HG03139 (cell line): ENCODE measurements at regions not wholly inside any gene's neighbourhood (a gene's known extent, or its start where the extent isn't known, plus 50 kb on each side); places are given as distances from the start of the nearest gene placed in this dataset.
"Not testable (repeated sequence)": the region's sequence is repeated elsewhere in the genome, so short reads cannot be mapped to it uniquely, and the experiment has no call there.

Experiments
- ATAC-seq: cut with Tn5 transposase; IDR thresholded peaks from one replicate; pipeline ENCODE4 v1.9.1; 2021; ENCODE audit not compliant: unreplicated experiment

DNA sequence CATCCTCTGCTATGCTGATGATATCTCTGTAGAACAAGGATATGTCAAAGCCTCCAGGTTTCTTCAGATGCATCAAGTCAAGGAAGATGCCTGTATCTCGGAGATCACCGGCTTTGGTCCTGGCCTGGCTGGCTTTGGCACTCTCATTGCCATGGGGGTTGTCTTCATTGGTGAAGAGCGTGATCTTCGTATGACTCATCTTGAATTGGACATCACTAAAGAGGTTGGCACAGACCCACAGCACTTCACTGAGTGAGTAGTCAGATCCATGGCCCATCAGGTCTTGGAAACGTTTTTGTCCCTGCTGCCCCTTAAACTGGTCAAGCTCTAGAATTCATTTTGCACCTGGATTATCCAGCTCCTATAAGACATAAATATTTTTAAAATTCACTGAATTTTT is 130.9 kb upstream of the MAMLD1 start:
- ATAC-seq = not testable (repeated sequence)

DNA sequence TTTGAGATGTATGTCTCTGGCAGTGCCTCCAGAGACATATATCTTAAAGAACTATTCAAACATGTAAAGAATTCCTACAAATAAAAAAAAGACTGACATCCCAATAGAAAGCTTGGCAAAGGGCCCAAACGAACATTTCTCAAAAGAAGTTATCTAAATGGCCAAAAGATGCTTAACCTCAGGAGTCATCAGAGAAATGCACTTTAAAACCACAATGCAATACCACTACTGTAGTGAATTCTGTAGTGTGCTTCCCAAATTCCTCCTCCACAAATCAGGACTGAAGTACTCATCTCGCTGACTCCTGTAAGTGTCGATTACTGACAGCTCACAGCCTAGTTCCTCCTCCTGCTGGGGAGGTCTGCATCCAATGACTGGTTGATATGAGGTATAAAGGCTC is 129.0 kb upstream of the MAMLD1 start:
- ATAC-seq = no peak

DNA sequence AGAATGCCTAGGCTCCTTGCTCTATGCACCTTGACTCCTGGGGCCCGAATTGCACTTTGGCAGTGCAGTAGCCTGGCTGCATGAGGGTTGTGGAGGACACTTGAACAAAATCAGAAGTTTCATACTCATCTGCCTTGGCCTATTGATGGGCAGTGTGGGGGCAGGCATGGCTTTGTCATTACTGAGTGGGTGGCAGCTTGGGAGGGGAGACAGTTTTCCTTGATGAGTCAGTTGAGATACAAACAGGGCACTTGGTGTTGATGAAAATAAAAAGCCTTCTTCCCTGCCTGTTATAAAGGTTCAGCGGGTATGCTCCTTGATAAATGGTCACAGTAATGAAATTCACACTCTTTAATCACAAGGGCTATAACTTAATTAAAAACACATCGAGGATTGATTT is 126.8 kb upstream of the MAMLD1 start:
- ATAC-seq = no peak

DNA sequence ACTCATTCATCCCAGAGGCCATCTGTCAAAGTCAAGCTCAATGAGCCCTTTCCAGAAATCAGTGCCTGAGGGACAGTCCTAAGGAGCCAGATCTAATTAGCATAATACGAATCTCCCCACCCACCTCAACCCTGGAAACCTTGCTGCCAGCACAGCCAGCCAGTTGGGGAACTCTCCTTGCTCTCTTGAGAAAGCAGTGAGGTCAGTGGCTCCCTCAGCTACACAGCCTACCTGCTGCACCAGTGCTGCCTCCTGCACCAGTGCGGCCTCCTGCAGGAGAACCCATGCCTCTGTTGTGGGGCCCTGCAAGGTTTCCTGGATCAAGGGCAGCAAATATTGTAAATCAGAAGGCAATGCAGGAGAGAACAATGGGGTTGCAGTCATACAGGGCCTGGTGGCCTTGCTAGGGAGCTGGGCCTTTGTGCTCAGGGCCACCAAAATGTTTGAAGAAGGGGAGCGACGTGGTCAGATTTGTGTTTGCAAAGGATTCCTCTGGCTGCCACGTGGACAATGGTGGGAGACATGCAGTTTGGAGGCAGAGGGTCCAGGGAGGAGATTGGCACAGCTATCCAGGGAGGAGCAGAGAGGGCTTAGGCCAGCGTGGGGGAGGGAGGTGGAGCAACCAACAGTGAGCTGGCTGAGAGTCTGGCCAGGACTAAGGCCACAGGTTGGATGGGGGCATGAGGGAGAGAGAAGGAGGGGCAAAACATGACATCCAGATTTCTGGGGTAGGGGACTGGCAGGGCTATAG is 124.3 kb upstream of the MAMLD1 start:
- no peak for ATAC-seq

DNA sequence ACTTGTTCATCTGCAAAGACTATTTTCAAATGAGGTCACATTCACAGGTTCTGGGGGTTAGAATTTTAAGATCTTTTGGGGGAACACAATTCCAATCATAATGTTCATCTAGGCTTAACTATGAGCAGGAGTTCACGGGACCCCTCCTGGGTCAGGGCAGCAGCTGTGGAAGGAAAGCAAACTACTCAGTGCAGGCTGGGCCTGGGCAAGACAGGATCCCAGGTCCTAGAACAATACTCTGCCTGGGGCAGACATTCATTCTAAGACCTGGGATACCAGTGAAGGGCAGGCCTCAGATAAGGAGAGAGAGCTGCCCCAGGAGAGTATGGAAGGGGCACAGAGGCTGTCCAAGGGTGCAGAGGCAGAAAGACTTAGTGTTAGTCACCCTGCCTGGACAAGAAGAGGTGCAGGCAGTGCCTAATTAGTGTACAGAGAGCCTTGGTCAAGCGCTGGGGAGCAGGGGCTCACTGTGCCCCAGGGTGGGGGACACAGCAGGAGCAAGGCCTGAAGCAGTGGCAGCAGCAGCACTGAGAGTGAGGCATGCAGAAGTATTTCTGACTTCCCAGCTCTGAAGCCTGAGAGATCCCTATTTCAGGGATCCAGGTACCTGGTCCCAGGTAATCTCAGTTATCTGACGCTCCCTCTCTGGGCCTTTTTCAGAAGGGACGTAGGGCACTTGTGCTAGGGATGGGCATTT is 123.0 kb upstream of the MAMLD1 start:
- ATAC-seq = no peak

DNA sequence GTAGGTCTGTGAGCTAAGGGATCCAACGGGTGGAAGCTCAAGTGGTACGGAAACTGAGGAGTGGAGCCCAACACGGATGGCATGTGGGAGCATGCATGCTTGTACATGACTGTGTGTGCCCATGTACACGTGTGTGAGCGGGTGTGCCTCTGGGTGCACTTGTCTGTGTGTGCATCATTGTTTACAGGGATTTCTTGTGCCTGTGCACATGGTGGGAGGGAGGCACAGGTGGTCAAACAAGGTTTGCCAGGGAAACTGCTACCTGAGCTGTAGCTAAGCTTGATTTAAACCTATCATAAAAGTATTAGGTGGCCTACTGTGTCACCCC is 122.5 kb upstream of the MAMLD1 start:
- no peak for ATAC-seq

DNA sequence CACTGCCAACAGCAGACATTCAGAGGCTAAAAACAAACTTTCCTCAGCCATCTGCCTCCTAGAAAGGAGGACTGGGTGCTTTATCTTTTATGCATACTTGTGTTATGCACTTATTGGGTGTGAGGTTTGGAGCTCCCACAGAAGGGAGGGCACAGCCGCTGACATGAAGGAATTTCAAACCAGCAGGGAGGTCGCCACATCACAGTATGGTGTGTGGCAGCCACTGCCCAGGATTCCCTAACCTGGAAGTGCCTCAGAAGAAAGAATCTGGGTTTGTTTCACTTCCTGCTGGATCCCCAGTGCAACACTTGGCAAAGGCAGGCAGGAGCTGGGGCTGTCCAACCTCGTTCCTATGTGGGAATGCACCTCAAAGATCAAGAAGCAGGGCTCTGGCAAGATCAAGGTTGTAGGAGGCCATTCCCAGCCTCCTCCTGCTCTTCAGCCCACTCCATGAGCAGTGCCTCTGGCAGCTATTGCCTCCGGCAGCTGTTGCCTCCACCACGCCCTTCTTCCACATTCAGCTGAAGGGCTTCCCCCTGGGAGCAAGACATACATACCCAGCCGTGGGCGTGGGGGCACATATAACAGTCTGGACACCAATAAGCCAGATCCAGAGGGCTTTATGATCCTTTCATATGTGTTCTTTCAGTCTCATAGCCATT is 109.0 kb upstream of the MAMLD1 start:
- no peak for ATAC-seq

DNA sequence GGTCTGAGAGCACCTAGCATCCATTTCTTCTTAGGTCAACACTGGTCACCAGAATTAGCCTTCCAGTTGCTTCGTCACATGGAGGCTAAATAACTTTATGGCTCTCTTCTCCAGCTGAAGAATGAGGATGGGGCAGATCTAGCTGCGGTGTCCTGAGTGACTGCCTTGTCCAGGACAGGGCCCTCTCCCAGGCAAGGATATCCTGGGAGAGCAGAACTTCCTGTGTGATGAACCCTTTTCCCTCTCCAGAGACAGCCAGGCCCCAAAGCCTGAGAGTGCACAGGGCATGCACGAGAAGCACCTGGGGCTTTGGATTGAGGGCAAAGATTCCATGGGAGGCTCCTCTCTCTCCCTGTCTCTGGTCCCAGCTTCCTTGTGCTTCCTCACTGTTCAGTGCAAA is 108.2 kb upstream of the MAMLD1 start:
- ATAC-seq = no peak

DNA sequence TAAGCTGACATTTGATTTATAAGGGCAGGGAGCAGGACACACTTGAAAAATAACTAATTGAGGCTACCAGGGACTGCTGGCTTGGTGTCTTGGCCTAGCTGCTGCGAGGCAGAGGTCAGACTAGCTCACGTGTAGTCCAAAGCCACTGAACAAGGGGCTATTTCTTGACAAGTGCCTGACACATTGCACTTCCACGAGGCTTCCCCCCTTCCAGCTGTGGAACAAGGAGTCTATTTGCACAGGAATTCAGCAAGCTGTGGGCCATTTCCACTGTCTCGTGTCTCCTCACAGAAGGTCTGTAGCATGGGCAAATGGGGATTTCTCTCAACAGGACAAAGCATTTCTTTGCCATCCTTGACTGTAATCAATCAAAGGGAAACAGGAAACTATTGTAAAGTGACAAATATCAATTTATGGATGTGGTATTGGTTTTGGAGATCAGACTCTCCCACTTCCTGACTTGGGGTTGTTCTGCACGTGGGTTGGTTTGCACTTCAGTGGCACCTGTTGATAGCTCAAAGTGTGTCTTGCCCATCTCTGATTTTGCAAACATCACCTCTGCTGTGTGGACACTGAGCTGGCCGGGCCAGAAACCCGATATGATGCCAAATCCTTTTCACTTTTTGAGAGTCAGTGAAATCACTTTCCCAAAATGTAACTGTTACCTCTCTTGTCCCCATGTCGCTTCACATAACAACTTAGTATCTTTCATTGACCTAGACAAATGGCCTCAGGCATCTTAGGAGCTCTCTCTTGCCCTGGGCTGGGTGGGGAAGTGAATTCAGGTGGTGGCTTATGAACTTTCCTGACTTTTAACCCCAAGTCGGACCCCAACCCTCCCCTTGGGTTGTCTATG is 107.4 kb upstream of the MAMLD1 start:
- ATAC-seq = no peak

DNA sequence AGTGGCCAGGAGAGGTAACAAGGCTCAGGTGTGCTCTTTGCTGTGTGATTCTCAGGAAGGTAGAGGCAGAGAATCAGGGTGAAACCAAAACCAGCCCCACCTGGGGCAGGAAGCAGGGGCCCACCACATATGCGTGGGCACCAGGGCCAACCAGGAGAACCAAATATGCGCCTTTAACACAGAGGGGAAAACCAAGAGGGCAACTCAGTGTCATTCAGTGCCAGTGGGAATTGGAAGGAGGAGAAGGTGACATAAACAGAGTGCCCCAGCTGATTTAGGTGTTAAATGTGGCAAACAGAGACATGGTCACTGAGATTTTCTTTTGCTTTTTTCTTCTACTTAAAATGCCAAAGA is 106.8 kb upstream of the MAMLD1 start:
- no peak for ATAC-seq

DNA sequence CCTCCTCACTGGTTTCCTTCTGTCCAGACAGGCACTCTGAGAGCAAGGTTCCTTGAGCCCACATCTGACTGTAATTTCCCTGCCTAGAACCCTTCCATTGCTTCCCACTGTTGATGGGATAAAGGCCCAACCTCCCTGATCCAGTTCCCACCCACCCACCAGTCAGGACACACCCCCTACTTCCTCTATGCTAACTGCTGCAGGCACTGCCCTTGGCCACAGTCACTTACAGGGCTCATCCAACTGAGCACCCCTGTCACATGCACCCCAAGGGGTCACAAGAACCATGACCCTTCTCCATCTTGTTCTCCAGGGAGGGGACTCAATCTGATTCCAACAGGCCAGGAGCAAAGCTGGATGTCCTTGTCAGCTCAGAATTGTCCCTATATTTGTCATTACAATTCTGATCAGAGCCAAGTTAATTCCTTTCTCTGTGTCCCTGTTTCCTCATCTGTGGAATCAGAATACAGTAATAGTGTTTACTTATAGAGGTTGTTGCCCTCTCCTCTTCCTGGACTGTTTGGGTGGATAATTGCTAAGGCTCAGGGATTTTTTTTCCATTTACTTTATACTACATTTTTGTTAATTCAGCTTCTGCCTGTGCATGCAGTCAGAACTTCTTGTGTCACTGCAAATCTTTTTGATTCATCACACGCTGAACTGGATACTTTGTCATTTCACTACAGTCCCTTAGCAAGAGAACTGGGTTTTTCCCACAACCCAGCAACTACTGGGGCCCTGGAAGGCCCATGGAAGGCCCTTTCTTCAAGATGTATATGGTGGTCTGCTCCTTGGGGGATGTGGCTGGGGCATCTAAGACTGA is 105.6 kb upstream of the MAMLD1 start:
- no peak for ATAC-seq

DNA sequence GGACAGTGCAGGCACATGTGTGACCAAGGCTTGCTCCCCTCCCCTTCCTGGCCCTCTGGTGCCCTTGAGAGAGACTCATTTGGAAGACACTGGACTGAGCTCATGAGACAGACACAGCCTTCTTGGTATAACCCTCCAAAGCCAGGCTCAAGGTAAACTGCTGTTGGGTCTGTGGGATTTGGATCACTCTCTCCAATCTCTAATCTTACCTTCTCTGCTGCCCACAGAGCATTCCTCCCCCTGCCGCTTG is 105.0 kb upstream of the MAMLD1 start:
- ATAC-seq = no peak

DNA sequence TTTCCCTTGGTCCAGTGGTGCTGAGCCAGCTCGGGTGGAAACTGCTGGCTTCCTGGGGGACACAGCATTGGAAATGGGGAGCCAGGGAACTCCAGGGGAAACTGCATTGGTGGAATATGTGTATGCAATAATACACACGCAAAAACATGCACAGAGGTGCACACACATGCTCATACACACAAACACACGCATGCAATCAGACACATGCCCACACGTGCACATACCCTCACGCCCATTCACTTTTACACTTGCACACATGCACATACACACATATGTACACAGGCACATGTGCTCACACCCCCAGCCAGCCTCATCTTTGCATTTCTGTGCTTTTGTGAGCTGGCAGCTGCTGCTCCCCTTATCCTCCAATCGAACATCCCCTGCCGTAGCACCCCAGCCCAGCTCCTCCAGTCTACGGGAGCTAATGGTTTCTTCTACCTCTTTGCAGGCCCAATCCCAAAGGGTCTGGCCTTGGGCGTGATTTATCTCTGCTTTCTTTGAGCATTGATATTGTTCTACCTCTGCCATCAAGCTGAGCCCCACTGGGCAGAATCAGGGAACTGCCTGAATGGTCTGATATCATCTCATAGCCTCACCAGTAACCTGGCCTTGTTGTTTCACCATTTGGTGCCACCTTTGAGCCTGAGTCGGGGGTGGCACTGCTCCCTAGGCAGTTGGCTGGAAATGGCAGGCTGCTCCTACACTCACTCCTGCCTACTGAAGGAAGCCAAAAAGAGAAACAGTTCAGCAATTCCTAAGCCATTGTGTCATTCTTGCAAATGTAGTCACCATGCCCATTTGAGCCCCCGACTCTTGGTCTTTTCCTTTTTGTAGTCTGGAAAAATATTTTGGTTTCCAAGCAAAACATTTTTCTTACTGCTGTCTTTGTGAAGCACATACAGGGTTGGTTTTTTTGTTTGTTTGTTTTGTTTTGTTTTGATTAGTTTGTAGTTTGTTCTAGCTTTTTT is 104.4 kb upstream of the MAMLD1 start:
- no peak for ATAC-seq

DNA sequence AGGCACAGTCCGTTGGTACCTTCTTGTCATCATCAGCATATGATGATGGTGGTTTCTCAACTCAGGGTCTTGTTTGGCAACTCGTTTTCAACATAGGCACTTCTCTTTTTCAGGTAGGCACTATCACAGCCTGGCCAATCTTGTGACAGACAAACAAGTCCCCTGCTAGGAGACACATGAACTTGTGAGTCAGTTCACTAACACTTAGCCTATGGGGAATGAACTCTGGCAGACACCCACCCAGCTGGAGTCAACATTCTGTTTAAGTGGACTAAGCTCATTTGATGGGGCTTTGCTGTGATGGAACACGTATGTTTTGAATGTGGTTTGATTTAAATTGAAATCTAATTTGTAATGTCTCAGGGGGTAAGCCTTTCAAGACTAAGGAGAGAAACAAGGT is 100.7 kb upstream of the MAMLD1 start:
- no peak for ATAC-seq

DNA sequence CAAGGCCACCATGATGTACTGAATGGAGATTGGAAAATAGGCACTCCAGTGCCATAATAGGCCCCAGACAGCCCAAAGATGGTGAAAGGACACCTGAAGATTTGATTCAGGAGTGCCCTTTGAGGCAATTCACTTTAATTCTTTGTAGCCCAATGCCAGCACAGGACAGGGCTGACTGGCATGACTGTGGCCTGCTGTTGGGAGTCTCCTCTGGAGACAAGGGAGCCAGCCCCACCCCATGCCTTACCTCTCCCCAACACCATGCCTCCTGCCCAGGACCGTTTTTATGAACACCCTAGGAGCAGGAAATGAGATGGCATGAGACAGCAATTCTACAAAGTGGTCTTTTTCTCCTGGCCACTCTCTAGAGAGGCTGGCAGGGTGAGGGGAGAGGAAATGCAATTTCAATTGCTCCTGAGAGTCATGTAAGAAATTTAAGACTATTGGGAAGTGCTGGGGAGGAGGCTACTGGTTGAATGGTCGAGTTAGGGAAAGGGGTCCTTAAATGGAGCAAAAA is 94.2 kb upstream of the MAMLD1 start:
- ATAC-seq = no peak

DNA sequence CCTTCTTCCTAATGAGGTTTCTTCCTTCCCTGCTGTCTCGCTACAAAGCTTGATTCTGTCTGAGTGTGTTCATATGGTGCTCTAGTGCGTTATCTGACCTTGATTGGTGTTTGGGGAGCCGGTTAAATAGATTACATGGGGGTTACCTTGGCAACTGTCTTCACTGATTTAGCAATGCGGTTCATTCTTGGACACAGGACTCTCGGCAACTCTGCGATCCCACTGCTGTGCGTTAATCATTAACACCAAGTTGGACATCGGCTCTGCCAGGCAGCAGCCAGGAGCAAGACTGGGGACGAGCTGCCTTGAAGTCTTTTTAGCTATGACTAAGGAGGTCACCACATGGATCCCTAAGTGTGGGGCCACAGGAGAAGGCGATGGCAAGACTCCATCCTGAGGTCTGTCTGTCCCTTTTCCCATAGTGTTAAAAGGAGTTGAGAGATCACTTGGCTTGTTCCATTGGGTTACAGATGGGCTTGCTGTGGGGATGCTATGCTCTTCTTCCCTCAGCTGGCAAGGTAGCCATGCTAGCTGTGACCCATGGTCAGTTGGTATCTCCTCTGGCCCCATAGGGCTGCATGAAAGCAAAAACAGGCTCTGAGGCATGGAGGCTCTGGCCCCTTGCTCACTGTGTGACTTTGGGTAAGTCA is 93.4 kb upstream of the MAMLD1 start:
- no peak for ATAC-seq

DNA sequence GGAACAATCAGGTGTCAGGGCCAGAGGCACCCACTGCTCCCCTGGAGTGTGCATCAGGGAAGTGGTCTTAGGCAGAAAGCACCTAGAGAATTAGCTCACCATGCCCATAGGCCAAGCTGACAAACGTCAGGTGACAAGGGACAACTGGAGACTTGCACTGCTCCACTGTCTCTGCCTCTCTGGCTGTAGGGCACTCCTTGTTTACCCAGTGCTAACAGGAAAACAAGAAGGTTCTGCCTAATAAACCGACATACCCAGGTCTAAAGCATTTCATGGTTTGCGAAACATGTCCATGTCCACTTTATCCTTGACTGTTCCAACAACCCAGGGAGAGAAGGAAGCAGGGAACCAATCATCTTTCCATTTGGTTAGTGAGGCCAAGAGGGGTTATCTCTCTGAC is 92.5 kb upstream of the MAMLD1 start:
- ATAC-seq = no peak

DNA sequence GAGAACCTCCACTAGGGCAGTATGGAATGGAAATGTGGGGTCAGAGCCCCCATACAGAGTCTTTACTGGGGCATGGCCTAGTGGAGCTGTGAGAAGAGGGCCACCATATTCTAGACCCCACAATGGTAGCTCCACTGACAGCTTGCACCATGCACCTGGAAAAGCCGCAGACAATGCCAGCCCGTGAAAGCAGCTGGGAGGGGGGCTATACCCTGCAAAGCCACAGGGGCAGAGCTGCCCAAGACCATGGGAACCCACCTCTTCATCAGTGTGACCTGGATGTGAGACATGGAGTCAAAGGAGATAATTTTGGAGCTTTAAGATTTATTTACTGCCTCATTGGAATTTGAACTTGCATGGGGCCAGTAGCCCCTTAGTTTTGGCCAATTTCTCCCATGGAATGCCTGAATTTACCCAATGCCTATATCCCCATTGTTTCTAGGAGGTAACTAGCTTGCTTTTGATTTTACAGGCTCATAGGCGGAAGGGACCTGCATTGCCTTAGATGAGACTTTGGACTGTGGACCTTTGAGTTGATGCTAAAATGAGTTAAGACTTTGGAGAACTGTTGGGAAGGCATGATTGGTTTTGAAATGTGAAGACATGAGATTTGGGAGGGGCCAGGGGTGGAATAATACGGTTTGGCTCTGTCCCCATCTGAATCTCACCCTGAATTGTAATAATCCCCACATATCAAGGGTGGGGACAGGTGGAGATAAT is 89.4 kb upstream of the MAMLD1 start:
- not testable (repeated sequence) for ATAC-seq
